Left ventricle myocardium superior (tissue), 1 donor: ENCODE measurements at regions not wholly inside any gene's neighbourhood (a gene's known extent, or its start where the extent isn't known, plus 50 kb on each side); places are given as distances from the start of the nearest gene placed in this dataset.
"Not testable (repeated sequence)": the region's sequence is repeated elsewhere in the genome, so short reads cannot be mapped to it uniquely, and the experiment has no call there.

Source experiments
- ATAC-seq: fragments of 200-7000 bp; cut with Tn5 transposase; one replicate; pipeline ENCODE4 v1.9.1; 2020; ENCODE audit warnings: mild to moderate bottlenecking, moderate library complexity
- DNase-seq: peaks from one replicate; pipeline ENCODE4 v3.0.0-alpha.2; 2020
- intact Hi-C: fragments of 100-400 bp; cut with micrococcal nuclease; formaldehyde crosslinking; loops from one replicate; pipeline ENCODE4 v1.11.0; 2022
- donor health status: DM: no; HTN: yes; CAD: no; lungs with severe emphysema.

- DNase-seq (no peak), ATAC-seq (no peak)
- intact Hi-C loops, result no loop called here
Observed at GRCh38 chr3:82382831-82383230, 621.4 kb upstream of the GBE1 start.

GRCh38 chr3:82378392-82378791, 616.9 kb upstream of the GBE1 start:
- ATAC-seq, result no peak
- intact Hi-C loops, result no loop called here
- no peak for DNase-seq

- DNase-seq, result no peak
- no peak for ATAC-seq
- intact Hi-C loops, result no loop called here
Observed at GRCh38 chr3:82376883-82377282, 615.4 kb upstream of the GBE1 start.

GRCh38 chr3:82373833-82374232, 612.4 kb upstream of the GBE1 start:
- ATAC-seq, intact Hi-C loops, DNase-seq: not testable (repeated sequence)

- intact Hi-C loops, result no loop called here
- ATAC-seq (no peak), DNase-seq (no peak)
Observed at GRCh38 chr3:82364827-82365226, 603.4 kb upstream of the GBE1 start.

- DNase-seq (no peak), ATAC-seq (no peak)
- intact Hi-C loops, result no loop called here
Observed at GRCh38 chr3:82363131-82363530, 601.7 kb upstream of the GBE1 start.

GRCh38 chr3:82355228-82355627, 593.8 kb upstream of the GBE1 start:
- ATAC-seq, result no peak
- DNase-seq, result no peak
- intact Hi-C loops, result no loop called here

- DNase-seq, result no peak
- peak; percentile 69 for ATAC-seq
- intact Hi-C loops, result no loop called here
Observed at GRCh38 chr3:82354228-82354627, 592.8 kb upstream of the GBE1 start.

- intact Hi-C loops, result no loop called here
- ATAC-seq (no peak), DNase-seq (no peak)
Observed at GRCh38 chr3:82353306-82354171, 592.1 kb upstream of the GBE1 start.

- no peak for ATAC-seq
- no peak for DNase-seq
- intact Hi-C loops, result no loop called here
Observed at GRCh38 chr3:82347585-82347984, 586.1 kb upstream of the GBE1 start.

- ATAC-seq (no peak), DNase-seq (no peak)
- intact Hi-C loops, result no loop called here
Observed at GRCh38 chr3:82342521-82342920, 581.1 kb upstream of the GBE1 start.

- DNase-seq (no peak), ATAC-seq (no peak)
- intact Hi-C loops, result no loop called here
Observed at GRCh38 chr3:82329300-82329699, 567.9 kb upstream of the GBE1 start.

GRCh38 chr3:82311901-82312300, 550.5 kb upstream of the GBE1 start:
- DNase-seq (no peak), ATAC-seq (no peak)
- intact Hi-C loops, result no loop called here

GRCh38 chr3:82308755-82309154, 547.3 kb upstream of the GBE1 start:
- intact Hi-C loops, result no loop called here
- ATAC-seq, result no peak
- no peak for DNase-seq

GRCh38 chr3:82306189-82306588, 544.7 kb upstream of the GBE1 start:
- intact Hi-C loops, result no loop called here

GRCh38 chr3:82294609-82295008, 533.2 kb upstream of the GBE1 start:
- intact Hi-C loops, result no loop called here
- ATAC-seq (no peak), DNase-seq (no peak)

More at GRCh38 chr3:82306189-82306588, 544.7 kb upstream of the GBE1 start:
- ATAC-seq (no peak), DNase-seq (no peak)

GRCh38 chr3:82293867-82294266, 532.4 kb upstream of the GBE1 start:
- ATAC-seq (no peak), DNase-seq (no peak)
- intact Hi-C loops, result no loop called here

GRCh38 chr3:82293435-82293834, 532.0 kb upstream of the GBE1 start:
- intact Hi-C loops, result no loop called here
- no peak for DNase-seq
- no peak for ATAC-seq

- no peak for DNase-seq
- intact Hi-C loops, result no loop called here
- ATAC-seq, result no peak
Observed at GRCh38 chr3:82287562-82287961, 526.1 kb upstream of the GBE1 start.

GRCh38 chr3:82281205-82281604, 519.8 kb upstream of the GBE1 start:
- intact Hi-C loops, result no loop called here
- DNase-seq (no peak), ATAC-seq (no peak)

- ATAC-seq, result no peak
- DNase-seq, result no peak
- intact Hi-C loops, result no loop called here
Observed at GRCh38 chr3:82276992-82277391, 515.5 kb upstream of the GBE1 start.
